Pulmonary artery endothelial cell (primary cell): ENCODE measurements at regions not wholly inside any gene's neighbourhood (a gene's known extent, or its start where the extent isn't known, plus 50 kb on each side); places are given as distances from the start of the nearest gene placed in this dataset.

Experiments used
- DNase-seq: peaks from one replicate; pipeline ENCODE4 v3.0.0-alpha.2; 2011; ENCODE audit warnings: low read depth, low spot score

DNA sequence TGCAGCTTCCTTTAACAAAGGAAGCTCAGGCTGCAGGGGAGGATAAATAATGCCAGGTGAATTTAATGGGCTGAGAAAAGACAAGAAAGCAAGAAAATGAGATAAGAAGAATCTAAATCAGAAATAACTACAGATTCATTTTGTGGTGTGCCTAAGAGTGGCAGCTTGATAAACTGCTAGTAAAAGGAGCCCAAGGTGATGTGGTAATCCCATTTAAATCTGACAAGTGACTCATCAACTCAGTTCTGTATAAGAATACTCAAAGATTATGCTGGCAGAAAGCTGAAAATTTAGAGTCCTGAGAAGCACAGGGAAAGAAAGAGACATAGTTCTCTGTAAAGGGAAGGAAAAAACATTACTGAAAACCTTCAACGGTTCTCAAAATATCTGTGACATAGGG lies 109.4 kb upstream of the PDE1C start:
- DNase-seq = no peak

DNA sequence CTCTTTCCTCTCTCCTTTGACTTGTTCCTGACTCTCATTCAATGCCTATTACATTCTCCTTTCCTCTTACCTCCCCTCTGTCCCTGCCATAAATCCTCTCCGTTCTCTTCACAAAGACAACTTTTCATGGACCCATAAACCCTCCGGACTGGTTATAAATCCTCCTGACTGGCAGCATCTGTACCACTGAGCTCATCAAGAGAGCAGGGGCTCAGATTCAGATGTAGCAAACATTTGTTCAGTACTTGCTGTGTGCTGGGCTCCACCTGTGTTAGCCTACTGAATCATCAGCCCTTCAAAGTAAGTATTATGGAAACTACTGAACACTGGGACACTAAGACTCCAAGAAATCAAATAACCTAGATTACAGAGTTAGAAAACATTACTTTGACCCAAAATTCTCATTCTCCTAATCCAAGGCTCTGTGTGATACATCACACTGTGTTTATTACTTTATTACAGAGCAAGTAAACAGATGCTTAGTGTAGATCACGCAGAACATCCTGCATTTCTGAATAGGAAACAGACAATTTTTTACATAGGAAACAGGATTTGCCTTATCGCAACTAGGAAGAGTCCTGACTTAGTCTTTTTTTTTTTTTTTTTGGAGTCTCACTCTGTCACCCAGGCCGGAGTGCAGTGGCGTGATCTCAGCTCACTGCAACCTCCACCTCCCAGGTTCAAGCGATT lies 108.6 kb upstream of the PDE1C start:
- DNase-seq = no peak

DNA sequence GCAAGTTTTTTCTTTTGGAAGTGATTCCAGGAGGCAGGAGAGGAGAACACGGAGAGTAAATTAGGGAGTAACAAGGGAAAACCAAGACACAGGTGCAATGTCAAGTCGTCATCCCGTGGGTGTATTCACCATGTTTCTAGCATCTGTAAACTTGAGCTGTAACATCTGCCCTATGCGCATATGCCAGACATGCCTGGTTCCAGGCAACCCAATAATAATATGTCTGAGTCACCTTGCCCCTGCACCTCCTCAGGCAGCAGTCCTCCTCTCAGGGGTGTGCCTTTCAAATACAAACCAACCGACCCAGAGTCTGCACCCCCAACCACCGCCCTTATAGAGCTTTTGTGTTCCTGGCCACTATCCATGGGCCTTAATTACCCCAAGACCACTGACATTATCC lies 107.0 kb upstream of the PDE1C start:
- DNase-seq = no peak

DNA sequence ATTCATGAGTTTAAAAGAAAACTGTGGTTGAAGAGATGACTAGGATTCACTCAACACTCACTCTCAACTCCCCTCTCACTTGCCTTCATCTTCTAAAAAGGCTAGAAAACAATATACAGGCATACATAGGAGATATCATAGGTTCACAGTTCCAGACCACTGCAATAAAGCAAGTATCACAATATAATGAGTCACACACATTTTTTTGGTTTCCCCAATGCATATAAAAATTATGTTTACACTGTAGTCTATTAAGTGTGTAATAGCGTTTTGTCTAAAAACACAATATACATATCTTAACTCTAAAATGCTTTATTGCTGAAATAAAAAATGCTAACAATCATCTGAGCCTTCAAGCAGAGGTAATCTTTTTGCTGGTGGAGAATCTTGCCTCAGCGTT lies 104.9 kb upstream of the PDE1C start:
- no peak for DNase-seq

DNA sequence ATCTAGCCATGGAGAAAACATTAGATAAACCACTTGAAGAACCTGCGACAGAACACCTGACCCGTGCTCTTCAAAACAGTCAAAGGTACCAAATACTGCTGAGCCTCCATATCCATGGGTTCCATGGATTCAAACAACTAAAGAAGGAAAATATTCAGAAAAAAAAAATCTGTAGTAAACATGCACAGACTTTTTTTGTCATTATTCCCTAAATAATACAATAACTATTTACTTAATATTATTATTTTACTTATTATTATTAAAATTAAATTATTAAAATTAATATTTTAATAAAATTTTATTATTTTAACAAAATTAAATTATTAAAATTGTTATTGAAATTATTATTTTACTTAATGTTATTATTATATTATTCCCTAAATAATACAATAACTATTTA lies 101.0 kb upstream of the PDE1C start:
- DNase-seq = no peak

DNA sequence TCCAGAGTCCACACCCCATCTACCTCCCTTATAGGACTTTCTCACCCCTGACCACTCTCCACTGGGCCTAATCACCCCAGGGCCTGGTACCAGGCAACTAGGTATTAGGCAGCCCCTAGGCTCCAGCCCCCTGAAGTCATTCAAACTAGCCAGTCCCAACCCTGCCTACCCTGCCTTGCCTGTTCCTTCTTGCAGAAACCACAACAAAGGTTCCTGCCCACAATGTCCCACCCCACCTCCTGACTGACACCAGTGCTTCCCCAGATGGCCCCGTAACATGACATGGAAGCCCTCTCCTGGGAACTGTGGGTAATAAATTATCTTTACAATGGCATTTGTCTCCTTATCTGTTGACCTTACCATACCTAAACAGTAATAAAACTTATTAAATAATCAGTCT lies 100.6 kb upstream of the PDE1C start:
- no peak for DNase-seq

DNA sequence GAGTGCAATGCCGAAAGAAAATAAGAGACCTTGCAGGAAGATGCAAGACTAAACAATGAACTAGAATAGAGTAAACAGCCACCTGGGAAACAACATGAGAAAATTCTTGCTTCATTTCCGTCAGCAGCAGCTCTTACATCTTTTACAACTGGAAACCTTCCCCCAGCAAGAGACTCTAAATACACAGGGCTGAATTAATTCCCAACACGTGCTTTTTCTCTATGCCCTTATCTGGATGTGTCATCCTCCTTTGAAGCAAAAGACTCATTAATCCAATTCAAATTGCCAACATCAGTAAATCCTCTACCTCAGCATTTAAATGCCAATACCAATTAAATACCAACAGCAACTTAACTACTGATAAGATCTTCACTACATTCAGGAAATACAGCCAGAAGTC lies 99.0 kb upstream of the PDE1C start:
- DNase-seq = no peak

DNA sequence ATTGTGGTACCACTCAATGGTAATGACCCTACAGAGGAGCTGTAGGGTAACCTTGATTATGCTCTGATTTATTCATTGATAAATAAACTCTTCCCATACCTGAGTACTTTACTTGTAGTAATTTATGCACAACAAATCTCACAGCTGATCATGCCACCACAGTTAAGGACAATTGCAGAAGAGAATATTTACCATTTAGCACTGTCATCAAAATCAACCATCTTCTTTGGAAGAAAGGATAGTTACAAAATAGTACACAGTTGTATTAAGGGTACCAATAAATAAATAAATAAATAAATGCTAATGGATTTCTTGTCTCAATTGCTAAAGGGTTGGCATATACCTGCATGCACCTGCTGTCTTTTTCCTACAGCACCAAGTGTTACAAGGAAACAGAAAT lies 97.6 kb upstream of the PDE1C start:
- no peak for DNase-seq

DNA sequence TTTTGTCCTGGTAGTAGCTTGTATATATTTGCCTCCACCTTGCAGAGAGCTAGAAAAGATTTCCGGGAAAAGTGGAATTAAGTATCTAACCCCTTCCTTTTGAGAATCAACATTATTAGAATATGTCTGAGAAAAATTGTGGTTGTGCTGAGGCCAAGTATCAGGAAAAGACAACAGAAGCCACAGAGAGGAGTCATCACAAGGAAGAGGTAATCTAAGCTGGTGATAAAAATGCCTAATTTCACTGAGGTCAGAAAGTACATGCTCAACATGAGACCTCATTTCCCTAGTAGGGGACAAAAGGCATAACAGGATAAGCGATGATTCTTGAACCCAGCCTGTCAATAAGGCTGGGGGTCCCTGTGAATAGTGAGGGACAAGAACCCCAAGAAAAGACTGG lies 97.0 kb upstream of the PDE1C start:
- DNase-seq = no peak

DNA sequence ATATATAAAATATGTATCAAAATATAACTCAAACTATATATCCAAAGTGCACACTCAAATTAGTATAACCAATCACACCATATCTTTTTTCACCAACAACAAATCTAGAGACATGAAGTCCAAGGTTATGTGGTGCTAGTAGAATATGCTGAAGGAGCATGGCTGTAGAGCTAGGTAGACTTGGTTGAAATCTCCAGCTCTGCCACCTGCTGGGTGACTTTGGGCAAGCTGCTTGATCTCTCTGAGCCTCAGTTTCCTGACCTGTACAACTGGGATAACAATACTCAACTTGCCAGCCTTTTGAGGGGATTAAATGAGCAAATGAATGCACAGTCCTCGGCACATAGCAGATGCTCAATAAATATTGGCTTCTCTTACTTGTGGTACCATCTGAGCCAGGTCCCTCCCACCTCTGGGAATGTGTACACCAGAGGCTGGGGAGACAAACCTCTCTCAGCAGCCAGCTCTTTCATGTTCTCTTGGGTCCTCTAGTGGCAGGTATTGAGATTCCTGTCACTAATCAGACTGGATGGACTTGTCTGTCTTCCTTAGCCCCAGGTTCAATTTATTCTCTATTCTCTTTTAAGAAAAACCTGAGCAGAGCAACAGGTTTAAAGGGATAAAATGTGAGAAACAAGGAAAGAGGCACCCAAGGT lies 94.3 kb upstream of the PDE1C start:
- DNase-seq = peak; percentile 26

DNA sequence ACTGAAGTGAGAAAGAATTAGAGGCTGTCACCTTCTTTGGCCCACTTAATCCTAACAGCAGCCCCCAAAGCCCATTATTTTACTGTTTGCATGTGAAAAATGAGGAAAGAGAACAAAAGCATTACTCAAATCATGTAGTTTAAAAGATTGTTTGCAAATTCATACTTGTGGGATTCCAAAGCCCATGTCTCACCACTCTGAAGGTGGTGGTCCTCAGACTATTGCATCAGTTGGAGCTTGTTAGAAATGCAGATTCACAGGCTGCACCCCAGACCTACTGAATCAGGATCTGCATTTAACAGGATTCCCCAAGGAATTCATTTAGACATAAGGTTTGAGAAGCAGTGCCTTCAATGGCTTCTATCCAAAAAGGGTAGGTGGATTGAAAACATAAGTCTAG lies 93.7 kb upstream of the PDE1C start:
- no peak for DNase-seq

DNA sequence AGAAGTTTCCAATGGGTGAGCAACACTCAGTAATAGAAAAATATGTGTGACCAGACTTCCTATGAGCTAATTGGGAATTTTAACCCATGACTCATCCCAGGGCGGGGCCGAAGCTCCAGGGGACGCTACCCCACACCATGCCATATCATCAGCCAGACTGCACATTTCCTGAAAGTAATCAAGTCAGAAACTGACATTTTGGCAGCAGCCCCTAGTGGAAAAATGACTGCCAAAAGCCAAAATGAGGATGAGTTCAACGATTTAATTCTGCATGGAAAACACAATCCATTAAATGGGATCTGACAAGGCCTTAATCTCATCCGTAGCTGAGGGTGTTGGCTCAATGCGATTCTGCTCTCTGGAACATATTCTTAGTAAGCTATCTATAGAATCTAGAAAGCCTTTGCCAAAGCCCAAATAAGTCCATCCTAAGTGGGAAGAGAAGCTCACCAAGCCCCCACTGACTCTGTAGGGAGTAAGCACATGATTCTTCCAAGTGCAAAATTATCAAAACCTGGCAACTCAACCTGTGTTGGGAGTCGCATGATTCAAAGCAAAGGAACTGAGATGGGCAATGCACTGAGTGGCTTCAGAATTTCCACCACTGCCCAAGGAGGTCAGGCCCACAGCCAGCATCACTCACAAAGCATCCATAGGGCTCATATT lies 93.1 kb upstream of the PDE1C start:
- DNase-seq = peak; percentile 64

DNA sequence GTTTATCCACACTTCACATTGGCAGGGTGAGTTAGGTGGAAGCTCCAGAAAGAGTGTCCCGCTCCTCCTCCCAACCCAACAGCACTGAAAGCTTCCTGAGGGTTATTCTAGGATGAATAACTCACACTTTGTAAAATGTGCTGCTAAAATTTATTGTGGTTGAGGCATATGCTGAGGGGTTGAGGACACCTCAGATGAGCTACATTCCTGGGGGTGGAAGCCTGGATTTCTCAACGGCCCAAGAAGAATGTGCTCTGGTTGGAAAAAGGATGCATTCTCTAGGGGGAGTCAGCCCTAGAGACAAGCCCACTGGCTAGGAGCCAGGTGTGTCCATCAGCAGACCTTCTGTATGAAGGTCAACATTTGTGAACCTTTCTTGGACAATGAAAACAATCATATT lies 91.5 kb upstream of the PDE1C start:
- DNase-seq = no peak

DNA sequence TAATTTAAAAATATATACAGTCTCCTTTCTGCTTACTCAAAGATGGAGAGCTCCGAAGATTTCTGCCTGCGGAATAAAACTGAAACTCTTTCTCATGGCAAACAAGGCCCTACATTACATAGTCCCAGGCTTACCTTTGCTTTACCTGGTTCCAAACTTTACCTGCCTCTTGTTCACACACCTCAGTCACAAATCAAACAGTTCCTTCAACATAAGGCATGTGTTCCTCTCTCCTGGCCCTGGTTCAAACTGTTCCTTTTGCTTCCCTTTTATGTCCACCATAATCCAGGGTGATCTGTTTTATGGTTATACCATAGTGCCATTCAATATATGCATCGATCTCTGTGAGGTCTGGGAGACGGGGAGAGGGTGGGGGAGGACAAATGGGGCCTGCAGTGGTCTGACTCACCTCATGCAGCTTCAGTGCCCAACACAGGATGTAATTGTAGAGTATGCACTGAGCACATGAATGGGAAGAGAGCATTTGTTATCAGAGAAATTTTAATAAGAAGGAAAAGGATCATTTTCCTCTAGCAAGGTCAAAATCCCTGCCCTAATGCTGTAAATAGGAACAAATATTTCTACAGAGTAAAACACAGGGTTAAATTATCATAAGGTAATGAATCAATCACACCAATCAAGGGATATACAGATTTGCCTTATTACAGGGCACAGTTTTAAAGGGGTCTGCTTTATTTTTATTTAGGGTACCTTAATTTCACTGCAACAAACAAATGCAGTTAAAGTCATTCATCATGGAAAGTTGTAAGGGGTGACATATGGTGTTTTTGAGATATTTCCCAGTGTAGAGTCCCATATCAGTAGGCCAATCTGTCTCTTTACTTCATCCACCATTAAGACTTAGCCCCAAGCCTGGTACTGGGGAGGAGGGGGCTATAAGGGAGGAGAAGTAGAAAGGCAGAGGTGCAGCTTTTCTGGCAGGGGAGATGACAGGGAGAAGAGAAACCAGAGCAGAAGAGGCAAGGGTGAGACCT lies 88.8 kb upstream of the PDE1C start:
- no peak for DNase-seq

DNA sequence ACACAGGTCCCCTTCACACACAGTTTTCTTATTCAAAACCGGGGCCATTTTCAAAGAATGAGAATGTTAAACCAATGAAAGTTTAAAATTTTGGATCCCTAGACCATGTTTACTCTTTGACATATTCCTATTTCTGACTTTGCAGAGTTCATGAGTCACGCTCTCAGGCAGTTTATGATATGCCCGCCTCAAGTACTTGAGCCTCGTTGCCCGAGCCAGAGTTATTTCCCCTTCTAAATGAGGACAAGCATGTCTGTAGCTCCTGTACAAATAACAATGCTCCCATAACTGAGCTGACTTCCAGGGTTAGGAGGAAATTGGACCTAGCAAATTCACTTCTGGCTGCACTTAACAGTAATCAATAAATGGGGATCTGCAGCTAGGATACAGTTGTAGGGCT lies 87.9 kb upstream of the PDE1C start:
- no peak for DNase-seq

DNA sequence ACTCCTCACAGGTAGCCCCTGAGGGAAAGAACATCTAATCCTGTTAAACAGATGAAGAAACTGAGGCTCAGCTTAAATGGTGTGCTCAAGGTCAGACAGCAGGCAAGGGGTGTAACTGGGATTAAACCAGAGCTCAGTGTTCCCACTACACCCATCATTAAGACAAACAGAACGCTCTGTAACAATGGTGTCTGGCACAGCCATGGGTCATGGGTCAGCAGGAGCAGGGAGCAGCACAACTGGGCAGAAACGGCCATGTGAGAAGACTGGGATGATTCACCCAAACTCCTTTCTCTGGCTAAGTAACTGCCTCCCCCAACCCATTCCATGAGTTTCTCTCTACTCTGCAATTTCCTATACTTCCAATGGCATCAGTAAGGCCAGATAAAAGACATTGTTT lies 85.5 kb upstream of the PDE1C start:
- no peak for DNase-seq

DNA sequence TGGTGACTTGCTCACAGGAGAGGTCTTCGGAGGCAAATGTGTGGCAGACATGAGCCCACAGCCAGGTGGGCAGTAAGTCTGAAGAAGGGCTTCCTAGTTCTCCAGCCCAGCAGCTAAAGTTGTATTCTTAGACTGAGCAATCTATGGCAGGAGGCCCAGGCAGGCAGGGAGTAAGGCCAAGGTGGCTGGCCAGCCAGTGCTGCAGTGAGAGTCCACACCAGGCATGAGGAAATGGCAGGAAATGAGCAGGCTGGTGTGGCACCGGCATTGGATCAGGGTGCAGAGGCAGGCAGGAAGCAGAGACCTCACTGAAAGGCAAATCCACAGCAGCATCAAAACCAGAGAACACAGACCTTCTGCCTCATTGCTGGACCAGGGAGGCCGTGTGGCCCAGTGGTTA lies 84.6 kb upstream of the PDE1C start:
- peak; percentile 29 for DNase-seq

DNA sequence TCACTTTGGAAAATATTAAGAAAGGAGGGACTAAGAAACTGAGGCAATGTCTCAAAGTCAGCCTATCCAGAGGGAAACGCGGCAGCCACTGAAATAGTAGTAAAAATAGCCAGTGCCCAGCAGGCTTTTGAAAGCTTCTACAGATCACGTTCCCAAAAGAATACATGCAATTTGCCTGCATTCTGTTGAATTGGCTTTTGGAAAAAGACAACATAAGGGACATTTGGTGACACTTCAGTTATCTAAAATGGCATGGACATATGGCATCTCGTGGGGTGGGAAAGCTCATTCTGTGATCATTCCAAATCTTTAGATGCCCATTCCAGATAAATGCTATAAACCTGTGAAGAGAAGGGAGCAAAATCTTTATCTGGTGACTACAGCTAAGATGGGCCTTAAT lies 82.8 kb upstream of the PDE1C start:
- no peak for DNase-seq

DNA sequence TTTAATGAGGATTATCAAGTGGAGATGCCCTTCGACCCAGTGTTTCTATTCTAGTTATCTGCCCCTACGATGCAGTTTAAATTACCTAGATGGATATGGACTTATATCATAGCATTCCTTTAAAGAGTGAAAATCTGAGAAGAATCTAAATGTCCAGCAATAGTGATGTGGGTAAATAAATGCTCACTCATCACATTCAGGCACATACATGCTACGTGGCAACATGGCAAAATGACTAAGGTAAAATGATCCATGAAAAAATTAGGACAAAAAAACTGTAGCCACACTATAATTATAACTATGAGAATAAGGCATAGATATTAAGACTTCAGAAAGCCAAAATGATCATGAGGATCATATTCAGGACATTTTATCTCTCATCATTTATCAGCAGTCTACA lies 82.4 kb upstream of the PDE1C start:
- no peak for DNase-seq

DNA sequence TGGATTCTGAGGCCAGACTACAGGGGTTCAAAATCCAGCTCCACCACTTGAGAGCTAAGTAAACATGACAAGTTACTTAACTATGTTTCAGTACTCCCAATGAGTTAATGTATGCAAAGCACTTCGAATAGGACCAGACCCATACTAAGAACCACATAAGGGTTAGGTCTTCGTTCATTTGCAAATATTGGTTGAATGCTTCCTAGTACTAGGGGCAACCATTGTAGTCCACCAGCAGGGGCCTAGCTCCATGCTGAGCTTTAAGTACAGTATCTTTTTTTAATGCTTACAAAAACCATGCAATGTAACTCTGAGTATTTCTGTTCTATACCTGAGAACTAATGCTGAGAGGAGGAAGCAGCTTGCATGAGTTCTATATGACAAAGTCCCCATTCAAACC lies 80.4 kb upstream of the PDE1C start:
- DNase-seq = no peak

DNA sequence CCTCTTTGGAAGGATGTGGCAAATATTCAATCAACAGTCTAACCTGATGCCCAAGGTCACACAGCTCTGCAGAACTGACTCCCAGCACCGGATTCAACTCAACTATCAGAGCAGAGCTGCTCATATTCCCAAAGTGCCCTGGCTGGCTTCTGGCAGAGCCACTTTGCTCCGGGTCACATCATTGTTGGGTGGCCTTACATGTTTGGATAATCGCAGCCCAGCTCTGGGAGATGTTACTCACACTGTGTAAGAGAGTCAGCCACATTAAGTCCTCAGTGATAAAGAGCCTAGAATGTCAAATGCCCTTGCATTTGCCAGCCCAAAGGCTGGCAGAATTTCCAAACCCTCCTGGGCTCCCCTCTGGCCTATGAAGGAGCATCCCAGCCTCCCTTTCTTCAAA lies 79.8 kb upstream of the PDE1C start:
- DNase-seq = no peak
